Transverse colon (tissue), 4 donors: ENCODE measurements at regions not wholly inside any gene's neighbourhood (a gene's known extent, or its start where the extent isn't known, plus 50 kb on each side); places are given as distances from the start of the nearest gene placed in this dataset.

Experiments used
- DNase-seq: peaks from one replicate; pipeline ENCODE4 v3.0.0-alpha.2; 2019
- H3K27ac ChIP-seq, 4 donors: fragments of 200-600 bp; sonication (generic); 2 replicates each; pipeline ENCODE4 v1.5.1; 2016 to 2018; ENCODE audit warnings: inconsistent platforms in 4 of 4
- H3K27me3 ChIP-seq: fragments of 200-600 bp; sonication (generic); 2 replicates; pipeline ENCODE4 v1.5.1; 2017; ENCODE audit warnings: inconsistent platforms
- H3K36me3 ChIP-seq, 4 donors: fragments of 200-600 bp; sonication (generic); 2 replicates each; pipeline ENCODE4 v1.5.1; 2017 to 2019; ENCODE audit warnings: inconsistent platforms in 4 of 4
- H3K4me1 ChIP-seq, 4 donors: fragments of 200-600 bp; sonication (generic); 2 replicates each; pipeline ENCODE4 v1.5.1; 2017 to 2020; ENCODE audit warnings: inconsistent platforms in 4 of 4
- H3K4me3 ChIP-seq, 4 donors: fragments of 200-600 bp; sonication (generic); 1 replicate in 1 of 4; 2 replicates in 3 of 4; pipeline versions ENCODE4 v1.5.1 to v1.6.1; 2017 to 2019; ENCODE audit warnings: inconsistent platforms in 4 of 4
- H3K9me3 ChIP-seq, 2 donors: fragments of 200-600 bp; sonication (generic); 2 replicates each; pipeline ENCODE4 v1.5.1; 2017 to 2019; ENCODE audit warnings: inconsistent platforms in 2 of 2
- CTCF ChIP-seq, 5 experiments: fragments of 200-600 bp in 3 of 5; fragments of 450-650 bp in 2 of 5; sonication (generic) in 3 of 5; IDR thresholded peaks; 1 replicate in 2 of 5; 2 replicates in 3 of 5; pipeline ENCODE4 v1.5.1; 2016 to 2017; ENCODE audit warnings: antibody characterized with exemption in 5 of 5, inconsistent platforms in 3 of 5, mild to moderate bottlenecking in 2 of 5, moderate library complexity in 1 of 5
- EP300 ChIP-seq: sonication (generic); formaldehyde crosslinking; IDR thresholded peaks from one replicate; pipeline ENCODE4 v1.6.1; 2017; ENCODE audit warnings: antibody characterized with exemption, low read depth
- POLR2A ChIP-seq: fragments of 450-650 bp; IDR thresholded peaks from one replicate; pipeline ENCODE4 v1.6.1; 2016; ENCODE audit warnings: antibody characterized with exemption, mild to moderate bottlenecking, moderate library complexity
- POLR2AphosphoS5 ChIP-seq, 3 donors: sonication (generic); formaldehyde crosslinking; IDR thresholded peaks; one replicate each; pipeline ENCODE4 v1.6.1; 2016; ENCODE audit warnings: antibody characterized with exemption in 3 of 3
- WGBS, 2 donors: methylation state at CpG; one replicate each; pipeline ENCODE4 v1.1.5; 2018; ENCODE audit warnings: low coverage in 1 of 2; 5-methylcytosine and 5-hydroxymethylcytosine counted together
- in situ Hi-C, 4 donors: fragments of 200-750 bp; cut with MboI; loops; one replicate each; pipeline versions ENCODE4 v1.15.0 to v1.15.1; 2017; ENCODE audit warnings: low sequenced_read_pairs in 3 of 4, low pct_ligation_motif_present in 1 of 4, low pct_unique_long_range_greater_than_20kb in 1 of 4
- intact Hi-C: fragments of 100-400 bp; cut with DNase I; formaldehyde crosslinking; loops from one replicate; pipeline ENCODE4 v1.15.1; 2023; ENCODE audit warnings: low total_unique reads

- WGBS, 2 donors = 53 to 56% methylated on average over 6 of the region's 6 CpGs
- in situ Hi-C loops (no loop called here), intact Hi-C loops (no loop called here)
- Histone ChIP-seq H3K9me3 (no peaks in the 10 kb centered on the region), H3K36me3 (no peaks in the 10 kb centered on the region), H3K4me3 (no peak overlapping the region), H3K4me1 (peaks cover 0 to 4% (median 1%) of the 10 kb centered on the region in 4 donors), H3K27ac (no peak overlapping the region), H3K27me3 (no peaks in the 10 kb centered on the region)
- DNase-seq = no peak
- no peak for TF ChIP-seq EP300
- no peak for TF ChIP-seq POLR2AphosphoS5 (IDR thresholded peaks at IDR 0.05)
- no peak for TF ChIP-seq CTCF (IDR thresholded peaks at IDR 0.05)
- no peak for TF ChIP-seq POLR2A
Observed at GRCh38 chr13:33366469-33367062, 81.0 kb upstream of the STARD13 start.

- no peak for DNase-seq
- no peaks in the 10 kb centered on the region for H3K27me3 ChIP-seq
- H3K36me3 ChIP-seq = no peaks in the 10 kb centered on the region
- no peaks in the 10 kb centered on the region for H3K9me3 ChIP-seq
- in situ Hi-C loops = no loop called here
- WGBS, 2 donors = 30 to 76% methylated on average over 1 to 2 of the region's 2 CpGs
- TF ChIP-seq POLR2AphosphoS5 (IDR thresholded peaks at IDR 0.05) (no peak), EP300 (no peak), POLR2A (no peak), CTCF (IDR thresholded peaks at IDR 0.05) (no peak)
- peaks cover 0 to 4% (median 1%) of the 10 kb centered on the region in 4 donors for H3K4me1 ChIP-seq
- no peak overlapping the region for H3K4me3 ChIP-seq
- no peak overlapping the region for H3K27ac ChIP-seq
- intact Hi-C loops = no loop called here
Observed at GRCh38 chr13:33367171-33367895, 81.8 kb upstream of the STARD13 start.

- Histone ChIP-seq H3K27me3 (no peaks in the 10 kb centered on the region), H3K4me1 (peaks cover 0 to 4% (median 1%) of the 10 kb centered on the region in 4 donors), H3K27ac (no peak overlapping the region), H3K4me3 (no peak overlapping the region), H3K36me3 (no peaks in the 10 kb centered on the region), H3K9me3 (no peaks in the 10 kb centered on the region)
- 43 to 58% methylated on average over 4 to 5 of the region's 5 CpGs for WGBS, 2 donors
- in situ Hi-C loops = no loop called here
- intact Hi-C loops = no loop called here
- TF ChIP-seq EP300 (no peak), CTCF (IDR thresholded peaks at IDR 0.05) (no peak), POLR2A (no peak)
- no peak for DNase-seq
Observed at GRCh38 chr13:33367926-33368325, 82.4 kb upstream of the STARD13 start.

- H3K27ac ChIP-seq = no peak overlapping the region
- WGBS, 2 donors = 79 to 83% methylated on average over 3 of the region's 3 CpGs
- peaks cover 0 to 4% (median 1%) of the 10 kb centered on the region in 4 donors for H3K4me1 ChIP-seq
- H3K4me3 ChIP-seq = no peak overlapping the region
- H3K36me3 ChIP-seq = no peaks in the 10 kb centered on the region
- TF ChIP-seq POLR2AphosphoS5 (IDR thresholded peaks at IDR 0.05) (no peak), CTCF (IDR thresholded peaks at IDR 0.05) (no peak), EP300 (no peak), POLR2A (no peak)
- H3K27me3 ChIP-seq = no peaks in the 10 kb centered on the region
- intact Hi-C loops = no loop called here
- no peak for DNase-seq
- H3K9me3 ChIP-seq = no peaks in the 10 kb centered on the region
- in situ Hi-C loops = no loop called here
Observed at GRCh38 chr13:33369073-33369472, 83.5 kb upstream of the STARD13 start.
